HCT116 (cell line): ENCODE measurements at regions not wholly inside any gene's neighbourhood (a gene's known extent, or its start where the extent isn't known, plus 50 kb on each side); places are given as distances from the start of the nearest gene placed in this dataset.

ENCODE experiments used
- ATAC-seq: fragments of 200-7000 bp; cut with Tn5 transposase; 2 replicates; pipeline ENCODE4 v1.9.1; 2020; ENCODE audit warnings: mild to moderate bottlenecking, moderate library complexity
- BruUV-seq: library from RNA; stranded (reverse); fragments of 400-500 nt; replicated peaks from 2 replicates; lab custom pipeline; 2021; lab: Mats Ljungman, UMichigan
- CTCF ChIA-PET: fragments of 300-600 bp; sonication (Branson Sonifier 250); formaldehyde crosslinking; loops from one replicate; lab custom pipeline; 2021; ENCODE audit warnings: antibody characterized with exemption; lab: Charles Lee
- POLR2A ChIA-PET: fragments of 300-600, 350-600 bp; sonication (Branson Sonifier 250); formaldehyde crosslinking; loops from one replicate; lab custom pipeline; 2021; ENCODE audit warnings: antibody characterized with exemption; lab: Charles Lee
- RAD21 ChIA-PET, 2 experiments: fragments of 300-600 bp; sonication (Branson Sonifier 250); formaldehyde crosslinking; loops; one replicate each; lab custom pipeline; 2023; ENCODE audit warnings: low total read pairs in 2 of 2; ENCODE audit not compliant: uncharacterized antibody in 2 of 2, unreplicated experiment in 2 of 2, low non-redundant PET in 1 of 2; lab: Charles Lee
- DNase-seq: peaks from one replicate; pipeline ENCODE4 v3.0.0-alpha.2; 2010; ENCODE audit warnings: low read depth, low spot score
- H2AFZ ChIP-seq: fragments of 200-600 bp; shearing (Covaris generic), sonication (generic); 2 replicates; pipeline ENCODE4 v1.6.1; 2017; ENCODE audit warnings: low read depth, mixed run types, mixed read lengths, antibody characterized with exemption, low read length; ENCODE audit not compliant: poor library complexity, severe bottlenecking
- H3K27ac ChIP-seq: 2 replicates; pipeline ENCODE4 v1.5.1; 2012; ENCODE audit warnings: low read depth, low read length
- H3K27me3 ChIP-seq: fragments of 200-600 bp; sonication (generic); 2 replicates; pipeline ENCODE4 v1.6.1; 2016; ENCODE audit warnings: mixed run types, low read length, mixed read lengths; ENCODE audit not compliant: insufficient read depth
- H3K36me3 ChIP-seq, 2 experiments: fragments of 200-500 bp in 1 of 2; fragments of 200-600 bp in 1 of 2; sonication (Bioruptor generic) in 1 of 2; sonication (generic) in 1 of 2; 2 replicates each; pipeline versions ENCODE4 v1.5.1 to v1.6.1; 2014 to 2016; ENCODE audit warnings: low read length in 2 of 2, inconsistent platforms in 1 of 2, mixed read lengths in 1 of 2, mixed run types in 1 of 2; ENCODE audit not compliant: insufficient read depth in 2 of 2, control insufficient read depth in 1 of 2
- H3K4me1 ChIP-seq, 2 experiments: fragments of 200-600 bp in 1 of 2; sonication (generic) in 1 of 2; 2 replicates each; pipeline versions ENCODE4 v1.5.1 to v1.6.1; 2012 to 2017; ENCODE audit warnings: low read length in 2 of 2, inconsistent platforms in 1 of 2, mild to moderate bottlenecking in 1 of 2, mixed read lengths in 1 of 2, mixed run types in 1 of 2, moderate library complexity in 1 of 2; ENCODE audit not compliant: insufficient read depth in 2 of 2, control insufficient read depth in 1 of 2
- H3K4me2 ChIP-seq: fragments of 200-600 bp; sonication (generic); 2 replicates; pipeline ENCODE4 v1.6.1; 2017; ENCODE audit warnings: mixed run types, low read length, mixed read lengths
- H3K4me3 ChIP-seq, 2 experiments: fragments of 200-600 bp in 1 of 2; sonication (generic) in 1 of 2; replicated peaks in 1 of 2; 2 replicates each; pipeline ENCODE4 v1.5.1; 2011 to 2016; ENCODE audit warnings: low read length in 2 of 2, control low read depth in 1 of 2, low read depth in 1 of 2, mild to moderate bottlenecking in 1 of 2, mixed read lengths in 1 of 2, mixed run types in 1 of 2
- H3K79me2 ChIP-seq: fragments of 200-600 bp; sonication (generic); 2 replicates; pipeline ENCODE4 v1.6.1; 2017; ENCODE audit warnings: mild to moderate bottlenecking, mixed run types, low read length, moderate library complexity, mixed read lengths; ENCODE audit not compliant: insufficient read depth
- H3K9ac ChIP-seq: fragments of 200-600 bp; sonication (generic); 2 replicates; pipeline ENCODE4 v1.6.1; 2016; ENCODE audit warnings: low read length, mixed read lengths
- H3K9me2 ChIP-seq: fragments of 200-600 bp; sonication (generic), shearing (Covaris generic); 2 replicates; pipeline ENCODE4 v1.6.1; 2017; ENCODE audit warnings: mixed run types, mild to moderate bottlenecking, moderate library complexity; ENCODE audit not compliant: insufficient read depth
- H3K9me3 ChIP-seq, 2 experiments: fragments of 200-500 bp in 1 of 2; fragments of 200-600 bp in 1 of 2; sonication (Bioruptor generic) in 1 of 2; sonication (generic) in 1 of 2; 2 replicates each; pipeline ENCODE4 v1.6.1; 2014 to 2017; ENCODE audit warnings: low read length in 2 of 2, mixed read lengths in 2 of 2, inconsistent platforms in 1 of 2, low read depth in 1 of 2, mild to moderate bottlenecking in 1 of 2, mixed run types in 1 of 2, moderate library complexity in 1 of 2; ENCODE audit not compliant: control insufficient read depth in 1 of 2, insufficient read depth in 1 of 2
- H4K20me1 ChIP-seq: fragments of 200-600 bp; sonication (generic), shearing (Covaris generic); 2 replicates; pipeline ENCODE4 v1.6.1; 2017; ENCODE audit warnings: mixed run types, mild to moderate bottlenecking, moderate library complexity; ENCODE audit not compliant: insufficient read depth
- EGR1 ChIP-seq: IDR thresholded peaks from 2 replicates; pipeline ENCODE4 v1.6.1; 2012; ENCODE audit warnings: low read depth
- ELF1 ChIP-seq: IDR thresholded peaks from 2 replicates; pipeline ENCODE4 v1.6.1; 2012; ENCODE audit warnings: low read depth, borderline replicate concordance
- MAX ChIP-seq: IDR thresholded peaks from 2 replicates; pipeline ENCODE4 v1.6.1; 2012
- POLR2A ChIP-seq: IDR thresholded peaks from 2 replicates; pipeline ENCODE4 v1.7.0; 2011; ENCODE audit warnings: borderline replicate concordance; ENCODE audit not compliant: insufficient read depth, insufficient read length; ENCODE audit errors: extremely low read depth
- RAD21 ChIP-seq: IDR thresholded peaks from 2 replicates; pipeline ENCODE4 v1.6.1; 2012; ENCODE audit warnings: low read depth, mild to moderate bottlenecking
- REST ChIP-seq: IDR thresholded peaks from 2 replicates; pipeline ENCODE4 v1.6.1; 2012; ENCODE audit warnings: low read depth
- SP1 ChIP-seq: IDR thresholded peaks from 2 replicates; pipeline ENCODE4 v1.6.1; 2012; ENCODE audit warnings: low read depth
- SRF ChIP-seq: IDR thresholded peaks from 2 replicates; pipeline ENCODE4 v1.6.1; 2012; ENCODE audit warnings: low read depth
- YY1 ChIP-seq: IDR thresholded peaks from 2 replicates; pipeline ENCODE4 v1.6.1; 2011; ENCODE audit warnings: low read length, low read depth, moderate library complexity, mild to moderate bottlenecking; ENCODE audit not compliant: insufficient replicate concordance; ENCODE audit errors: extremely low read depth
- ZBTB33 ChIP-seq: IDR thresholded peaks from 2 replicates; pipeline ENCODE4 v1.6.1; 2011; ENCODE audit warnings: mild to moderate bottlenecking, low read length, moderate library complexity; ENCODE audit not compliant: insufficient replicate concordance; ENCODE audit errors: extremely low read depth
- intact Hi-C: fragments of 100-400 bp; cut with micrococcal nuclease; formaldehyde crosslinking; loops from 2 replicates; pipeline ENCODE4 v1.10.0; 2022

GRCh38 chr1:71269179-71269578 lies 188.3 kb upstream of the ZRANB2 start:
- H4K20me1 ChIP-seq, result no peaks in the 10 kb centered on the region
- no peaks in the 10 kb centered on the region; the same call in 1 of the 2 replicates for H3K27me3 ChIP-seq
- H2AFZ ChIP-seq, result no peak overlapping the region
- no peaks in the 10 kb centered on the region for H3K9me2 ChIP-seq
- CTCF ChIA-PET, result no interaction called here
- no peak overlapping the region for H3K4me3 ChIP-seq
- intact Hi-C loops, result no loop called here
- H3K27ac ChIP-seq, result no peak overlapping the region
- H3K4me2 ChIP-seq, result no peak overlapping the region
- H3K36me3 ChIP-seq, result no peaks in the 10 kb centered on the region
- TF ChIP-seq EGR1 (no peak), RAD21 (no peak), SP1 (no peak), MAX (no peak), ELF1 (no peak), ZBTB33 (no peak), YY1 (no peak), REST (no peak), POLR2A (no peak), SRF (no peak)
- H3K4me1 ChIP-seq, result no peaks in the 10 kb centered on the region
- POLR2A ChIA-PET, result no interaction called here
- no peak overlapping the region for H3K9ac ChIP-seq
- ATAC-seq, result no peak
- no peak for DNase-seq
- RAD21 ChIA-PET, result no interaction called here
- H3K79me2 ChIP-seq, result no peaks in the 10 kb centered on the region
- BruUV-seq, result no TSS peak
- H3K9me3 ChIP-seq, result no peaks in the 10 kb centered on the region
